Sigmoid colon (tissue), 6 donors: ENCODE measurements at regions not wholly inside any gene's neighbourhood (a gene's known extent, or its start where the extent isn't known, plus 50 kb on each side); places are given as distances from the start of the nearest gene placed in this dataset.

Source experiments
- DNase-seq: peaks from one replicate; pipeline ENCODE4 v3.0.0-alpha.2; 2019
- H3K27ac ChIP-seq, 4 donors: fragments of 200-600 bp; sonication (generic); one replicate each; pipeline ENCODE4 v1.5.1; 2016 to 2019; ENCODE audit warnings: mild to moderate bottlenecking in 1 of 4
- H3K27me3 ChIP-seq, 3 donors: fragments of 200-600 bp; sonication (generic); one replicate each; pipeline ENCODE4 v1.5.1; 2019; ENCODE audit warnings: mild to moderate bottlenecking in 1 of 3
- H3K36me3 ChIP-seq, 4 donors: fragments of 200-600 bp; sonication (generic); one replicate each; pipeline ENCODE4 v1.5.1; 2016 to 2019
- H3K4me1 ChIP-seq, 4 donors: fragments of 200-600 bp; sonication (generic); one replicate each; pipeline ENCODE4 v1.5.1; 2017 to 2019
- H3K4me3 ChIP-seq, 4 donors: fragments of 200-600 bp; sonication (generic); one replicate each; pipeline ENCODE4 v1.5.1; 2017 to 2019; ENCODE audit warnings: mild to moderate bottlenecking in 2 of 4, moderate library complexity in 1 of 4
- H3K9me3 ChIP-seq, 4 donors: fragments of 200-600 bp in 3 of 4; sonication (generic) in 3 of 4; one replicate each; pipeline versions ENCODE4 v1.5.1 to v1.6.1; 2013 to 2019
- CTCF ChIP-seq, 4 experiments: fragments of 450-650 bp in 3 of 4; fragments of 200-600 bp in 1 of 4; IDR thresholded peaks; one replicate each; pipeline ENCODE4 v1.5.1; 2016 to 2019; ENCODE audit warnings: antibody characterized with exemption in 4 of 4, mild to moderate bottlenecking in 3 of 4, moderate library complexity in 2 of 4
- EP300 ChIP-seq, 4 donors: sonication (generic); formaldehyde crosslinking; IDR thresholded peaks; one replicate each; pipeline ENCODE4 v1.6.1; 2017; ENCODE audit warnings: antibody characterized with exemption in 4 of 4
- POLR2A ChIP-seq, 2 donors: fragments of 450-650 bp; IDR thresholded peaks; one replicate each; pipeline ENCODE4 v1.6.1; 2016; ENCODE audit warnings: antibody characterized with exemption in 2 of 2, mild to moderate bottlenecking in 2 of 2, moderate library complexity in 2 of 2
- POLR2AphosphoS5 ChIP-seq, 4 donors: sonication (generic); formaldehyde crosslinking; IDR thresholded peaks; one replicate each; pipeline ENCODE4 v1.6.1; 2017; ENCODE audit warnings: antibody characterized with exemption in 4 of 4
- WGBS, 2 donors: extraction: QIAGEN DNeasy Blood & Tissue Kit; methylation state at CpG; one replicate each; pipeline ENCODE4 v1.1.7; 2013; 5-methylcytosine and 5-hydroxymethylcytosine counted together
- intact Hi-C: fragments of 100-400 bp; cut with DNase I; formaldehyde crosslinking; loops from one replicate; pipeline ENCODE4 v1.15.1; 2023
- donor health status: healthy with polysubstance abuse.
- donor health status: healthy.

DNA sequence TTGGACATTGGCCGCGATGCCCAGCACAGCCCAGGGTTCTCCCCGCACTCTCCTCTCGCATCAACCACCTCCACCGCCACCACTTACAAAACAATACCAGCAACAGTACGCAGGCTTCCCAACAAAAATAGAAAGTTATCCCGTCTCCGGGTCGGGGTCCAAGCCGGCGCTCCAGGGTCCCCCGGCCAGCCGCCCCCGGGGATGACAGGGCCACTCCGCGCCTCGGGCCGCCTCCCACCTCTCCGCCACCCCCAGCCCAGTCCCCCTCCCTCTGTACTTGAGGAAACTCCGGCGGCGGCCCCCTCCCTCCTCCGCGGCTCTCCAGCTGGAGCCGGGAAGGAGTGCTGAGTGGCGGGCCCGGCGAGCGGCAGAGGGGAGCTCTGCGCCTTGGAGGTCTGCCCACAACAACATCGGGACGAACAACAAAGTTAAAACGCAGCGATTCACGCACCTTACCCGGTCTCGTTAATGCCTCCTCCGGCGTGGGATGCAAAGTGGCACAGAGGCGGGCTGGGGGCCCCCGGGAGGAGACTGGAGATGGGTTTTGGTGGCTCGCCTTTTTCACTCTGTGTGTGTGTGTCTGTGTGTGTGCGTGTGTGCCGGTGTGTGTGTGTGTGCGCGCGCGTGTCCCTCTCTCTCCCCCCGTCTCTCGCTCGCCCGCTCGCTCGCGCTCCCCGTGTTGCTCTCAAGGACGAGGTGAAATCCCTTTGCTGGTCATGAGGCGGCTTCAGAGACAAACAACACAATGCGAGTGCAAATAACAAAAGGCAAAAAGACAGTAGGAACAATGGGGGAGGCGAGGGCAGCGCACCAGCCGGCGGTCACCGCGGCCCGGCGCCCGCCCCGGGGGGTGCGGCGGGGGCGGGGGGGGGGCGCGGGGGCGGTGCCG lies 386.8 kb downstream of the BCAT1 start:
- WGBS, 2 donors = 1% methylated on average over 75 to 76 of the region's 76 CpGs
- Histone ChIP-seq H3K36me3 (no peaks in the 10 kb centered on the region), H3K4me3 (peak overlapping the region; percentile 52 to 82 (median 78)), H3K9me3 (no peaks in the 10 kb centered on the region), H3K4me1 (peaks cover 0 to 30% (median 21%) of the 10 kb centered on the region in 4 donors), H3K27me3 (no peaks in the 10 kb centered on the region), H3K27ac (peak overlapping the region; percentile 79 to 85 (median 82))
- DNase-seq = peak; percentile 84
- intact Hi-C loops = loop anchor here (5.0 kb wide), 1 partner anchor 60 kb away; no protein-coding TSS in a partner anchor
- TF ChIP-seq POLR2A (IDR thresholded peaks at IDR 0.05) (no peak), POLR2AphosphoS5 (IDR thresholded peaks at IDR 0.05) (peak in 3 of 4 donors; percentile 13 to 36 (median 20))

- H3K27ac ChIP-seq = peak overlapping the region; percentile 79 to 85 (median 82)
- H3K9me3 ChIP-seq = no peaks in the 10 kb centered on the region
- H3K4me1 ChIP-seq = peaks cover 0 to 30% (median 21%) of the 10 kb centered on the region in 4 donors
- 2% methylated on average over 15 of the region's 15 CpGs for WGBS, 2 donors
- intact Hi-C loops = loop anchor here (5.0 kb wide), 1 partner anchor 59 kb away; no protein-coding TSS in a partner anchor
- DNase-seq = peak; percentile 64
- H3K4me3 ChIP-seq = peak overlapping the region; percentile 52 to 82 (median 78)
- H3K36me3 ChIP-seq = no peaks in the 10 kb centered on the region
- H3K27me3 ChIP-seq = no peaks in the 10 kb centered on the region
- TF ChIP-seq EP300 (IDR thresholded peaks at IDR 0.05) (no peak), POLR2AphosphoS5 (IDR thresholded peaks at IDR 0.05) (no peak), POLR2A (IDR thresholded peaks at IDR 0.05) (no peak), CTCF (IDR thresholded peaks at IDR 0.05) (no peak)
These were observed 387.5 kb downstream of the BCAT1 start for GRCh38 chr12:24561411-24561871.

GRCh38 chr12:24560831-24561271 lies 388.1 kb downstream of the BCAT1 start:
- Histone ChIP-seq H3K27me3 (no peaks in the 10 kb centered on the region), H3K4me3 (peak overlapping the region; percentile 52 to 82 (median 78)), H3K9me3 (no peaks in the 10 kb centered on the region), H3K4me1 (peaks cover 0 to 30% (median 21%) of the 10 kb centered on the region in 4 donors), H3K36me3 (no peaks in the 10 kb centered on the region), H3K27ac (peak overlapping the region; percentile 79 to 85 (median 82))
- intact Hi-C loops = loop anchor here (5.0 kb wide), 1 partner anchor 59 kb away; no protein-coding TSS in a partner anchor
- TF ChIP-seq POLR2A (IDR thresholded peaks at IDR 0.05) = no peak
- no peak for TF ChIP-seq EP300 (IDR thresholded peaks at IDR 0.05)
- TF ChIP-seq CTCF (IDR thresholded peaks at IDR 0.05) = no peak
- TF ChIP-seq POLR2AphosphoS5 (IDR thresholded peaks at IDR 0.05) = no peak
- DNase-seq = no peak
- whole genome bisulfite sequencing, 2 donors = 10 to 42% methylated on average over 2 of the region's 2 CpGs

GRCh38 chr12:24560192-24560775 lies 388.6 kb downstream of the BCAT1 start:
- 31 to 48% methylated on average over 2 of the region's 2 CpGs for WGBS, 2 donors
- intact Hi-C loops = loop anchor here (5.0 kb wide), 1 partner anchor 58 kb away; no protein-coding TSS in a partner anchor

More at GRCh38 chr12:24560192-24560775, 388.6 kb downstream of the BCAT1 start:
- no peaks in the 10 kb centered on the region for H3K36me3 ChIP-seq
- H3K4me3 ChIP-seq = peak overlapping the region in 3 of 4 donors; percentile 77 to 82 (median 80)
- H3K4me1 ChIP-seq = peaks cover 0 to 30% (median 21%) of the 10 kb centered on the region in 4 donors
- peak overlapping the region; percentile 79 to 85 (median 82) for H3K27ac ChIP-seq
- DNase-seq = no peak
- TF ChIP-seq POLR2AphosphoS5 (IDR thresholded peaks at IDR 0.05) = no peak
- TF ChIP-seq POLR2A (IDR thresholded peaks at IDR 0.05) = no peak
- no peak for TF ChIP-seq CTCF (IDR thresholded peaks at IDR 0.05)
- TF ChIP-seq EP300 (IDR thresholded peaks at IDR 0.05) = no peak
- no peaks in the 10 kb centered on the region for H3K9me3 ChIP-seq
- H3K27me3 ChIP-seq = no peaks in the 10 kb centered on the region
